H1 (cell line): ENCODE measurements at regions not wholly inside any gene's neighbourhood (a gene's known extent, or its start where the extent isn't known, plus 50 kb on each side); places are given as distances from the start of the nearest gene placed in this dataset.

Experiments
- EP300 ChIP-seq, 2 experiments: IDR thresholded peaks; 1 replicate in 1 of 2; 2 replicates in 1 of 2; pipeline ENCODE4 v1.6.1; 2011 to 2012; ENCODE audit warnings: low read depth in 2 of 2, low read length in 2 of 2, mild to moderate bottlenecking in 2 of 2, borderline replicate concordance in 1 of 2, inconsistent platforms in 1 of 2, moderate library complexity in 1 of 2
- EZH2 ChIP-seq: fragments of 200-600 bp; sonication (generic); IDR thresholded peaks from 2 replicates; pipeline ENCODE4 v1.7.1; 2012; ENCODE audit warnings: low read depth, mild to moderate bottlenecking, moderate library complexity, low read length, inconsistent platforms; ENCODE audit not compliant: severe bottlenecking
- GABPA ChIP-seq: IDR thresholded peaks from 2 replicates; pipeline ENCODE4 v1.6.1; 2011; ENCODE audit warnings: mild to moderate bottlenecking, low read length, moderate library complexity, borderline replicate concordance; ENCODE audit not compliant: insufficient read depth
- GTF2F1 ChIP-seq: IDR thresholded peaks from 2 replicates; pipeline ENCODE4 v1.6.1; 2012; ENCODE audit warnings: low read depth, low read length, improper control_type of control experiment, borderline replicate concordance
- HDAC2 ChIP-seq, 2 experiments: fragments of 300-600 bp in 1 of 2; sonication (generic) in 1 of 2; IDR thresholded peaks; 2 replicates each; pipeline ENCODE4 v1.6.1; 2011 to 2012; ENCODE audit warnings: low read depth in 2 of 2, low read length in 2 of 2, mild to moderate bottlenecking in 2 of 2, moderate library complexity in 2 of 2, borderline replicate concordance in 1 of 2, inconsistent platforms in 1 of 2
- JUND ChIP-seq: IDR thresholded peaks from 2 replicates; pipeline ENCODE4 v1.6.1; 2011; ENCODE audit warnings: mild to moderate bottlenecking, improper control_type of control experiment, low read length
- KDM1A ChIP-seq: fragments of 200-600, 300-600 bp; sonication (generic); IDR thresholded peaks from 2 replicates; pipeline ENCODE4 v1.7.1; 2016; ENCODE audit warnings: mild to moderate bottlenecking, low read length, borderline replicate concordance
- POLR2A ChIP-seq, 2 experiments: IDR thresholded peaks; 1 replicate in 1 of 2; 2 replicates in 1 of 2; pipeline ENCODE4 v1.6.1; 2011; ENCODE audit warnings: low read depth in 2 of 2, low read length in 2 of 2, mild to moderate bottlenecking in 2 of 2; ENCODE audit errors: control extremely low read depth in 1 of 2
- POLR2AphosphoS5 ChIP-seq: IDR thresholded peaks from 2 replicates; pipeline ENCODE4 v1.6.1; 2011; ENCODE audit warnings: low read depth, low read length
- TF ChIP-seq, protein P1 (sequence below), 3 experiments: IDR thresholded peaks; 1 replicate in 2 of 3; 2 replicates in 1 of 3; pipeline versions ENCODE4 v1.5.1 to v1.6.1; 2011; ENCODE audit warnings: low read length in 3 of 3, mild to moderate bottlenecking in 3 of 3, inconsistent platforms in 2 of 3, low read depth in 1 of 3, moderate library complexity in 1 of 3; ENCODE audit not compliant: insufficient read depth in 1 of 3; ENCODE audit errors: control extremely low read depth in 1 of 3
- TF ChIP-seq, protein P2 (sequence below): IDR thresholded peaks from 2 replicates; pipeline ENCODE4 v1.6.1; 2012; ENCODE audit warnings: inconsistent platforms

DNA sequence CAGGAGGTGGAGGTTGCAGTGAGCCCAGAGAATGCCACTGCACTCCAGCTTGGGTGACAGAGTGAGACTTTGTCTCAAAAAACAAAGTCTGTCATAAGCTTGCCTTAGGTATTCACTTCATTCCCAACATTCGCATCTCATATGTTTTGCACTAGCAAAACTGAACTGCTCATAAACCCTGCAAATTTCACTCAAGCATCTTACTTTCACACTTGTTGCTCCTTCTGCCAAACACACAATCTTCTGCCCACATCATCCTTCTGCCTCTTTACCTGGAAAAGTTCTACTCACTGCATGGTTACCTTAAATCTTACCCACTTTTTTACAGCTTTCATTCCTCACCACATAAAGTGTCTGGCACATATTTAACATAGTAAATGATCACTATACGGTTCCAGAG lies 152.5 kb downstream of the USP22 start:
- TF ChIP-seq, protein P1, sequence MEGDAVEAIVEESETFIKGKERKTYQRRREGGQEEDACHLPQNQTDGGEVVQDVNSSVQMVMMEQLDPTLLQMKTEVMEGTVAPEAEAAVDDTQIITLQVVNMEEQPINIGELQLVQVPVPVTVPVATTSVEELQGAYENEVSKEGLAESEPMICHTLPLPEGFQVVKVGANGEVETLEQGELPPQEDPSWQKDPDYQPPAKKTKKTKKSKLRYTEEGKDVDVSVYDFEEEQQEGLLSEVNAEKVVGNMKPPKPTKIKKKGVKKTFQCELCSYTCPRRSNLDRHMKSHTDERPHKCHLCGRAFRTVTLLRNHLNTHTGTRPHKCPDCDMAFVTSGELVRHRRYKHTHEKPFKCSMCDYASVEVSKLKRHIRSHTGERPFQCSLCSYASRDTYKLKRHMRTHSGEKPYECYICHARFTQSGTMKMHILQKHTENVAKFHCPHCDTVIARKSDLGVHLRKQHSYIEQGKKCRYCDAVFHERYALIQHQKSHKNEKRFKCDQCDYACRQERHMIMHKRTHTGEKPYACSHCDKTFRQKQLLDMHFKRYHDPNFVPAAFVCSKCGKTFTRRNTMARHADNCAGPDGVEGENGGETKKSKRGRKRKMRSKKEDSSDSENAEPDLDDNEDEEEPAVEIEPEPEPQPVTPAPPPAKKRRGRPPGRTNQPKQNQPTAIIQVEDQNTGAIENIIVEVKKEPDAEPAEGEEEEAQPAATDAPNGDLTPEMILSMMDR (IDR thresholded peaks at IDR 0.05; ENCODE audit: control extremely low read depth in 1 of 3, insufficient read depth in 1 of 3, low read depth in 1 of 3, low read length in 3 of 3): no peak
- TF ChIP-seq GTF2F1 (no peak), JUND (no peak), KDM1A (no peak), POLR2A (IDR thresholded peaks at IDR 0.05; ENCODE audit: control extremely low read depth in 1 of 2, low read depth in 2 of 2, low read length in 2 of 2) (no peak), HDAC2 (IDR thresholded peaks at IDR 0.05; ENCODE audit: borderline replicate concordance in 1 of 2, low read depth in 2 of 2, low read length in 2 of 2) (no peak), POLR2AphosphoS5 (no peak), GABPA (no peak), EZH2 (no peak), EP300 (IDR thresholded peaks at IDR 0.05; ENCODE audit: borderline replicate concordance in 1 of 2, low read depth in 2 of 2, low read length in 2 of 2) (no peak)
- TF ChIP-seq, protein P2, sequence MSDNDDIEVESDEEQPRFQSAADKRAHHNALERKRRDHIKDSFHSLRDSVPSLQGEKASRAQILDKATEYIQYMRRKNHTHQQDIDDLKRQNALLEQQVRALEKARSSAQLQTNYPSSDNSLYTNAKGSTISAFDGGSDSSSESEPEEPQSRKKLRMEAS: no peak
